SK-N-SH (cell line): ENCODE measurements at regions not wholly inside any gene's neighbourhood (a gene's known extent, or its start where the extent isn't known, plus 50 kb on each side); places are given as distances from the start of the nearest gene placed in this dataset.

Experiments used
- CTCF ChIA-PET: fragments of 300-600, 350-600 bp; formaldehyde crosslinking; extraction: SDS; loops from one replicate; lab custom pipeline; 2021; lab: Yijun Ruan, JAX
- POLR2A ChIA-PET: fragments of 350-600 bp; sonication (Branson Sonifier 250); formaldehyde crosslinking; extraction: SDS; loops from one replicate; lab custom pipeline; 2020; ENCODE audit warnings: antibody characterized with exemption, inconsistent platforms; lab: Yijun Ruan, JAX
- DNase-seq: peaks from one replicate; pipeline ENCODE4 v3.0.0; 2012
- H2AFZ ChIP-seq: fragments of 200-600 bp; sonication (generic); 2 replicates; pipeline ENCODE4 v1.8.1; 2016; ENCODE audit warnings: antibody characterized with exemption, mild to moderate bottlenecking, low read depth
- H3F3A ChIP-seq: fragments of 200-600 bp; sonication (generic); replicated peaks from 2 replicates; pipeline ENCODE3; 2016; ENCODE audit warnings: antibody characterized with exemption, mild to moderate bottlenecking; ENCODE audit not compliant: insufficient read depth
- H3K27ac ChIP-seq, 2 experiments: fragments of 200-500 bp in 1 of 2; fragments of 200-600 bp in 1 of 2; sonication (Bioruptor generic) in 1 of 2; sonication (generic), shearing (Covaris generic) in 1 of 2; 2 replicates each; pipeline versions ENCODE4 v1.5.1 to v1.6.1; 2014 to 2016; ENCODE audit warnings: low read depth in 2 of 2, inconsistent platforms in 1 of 2, low read length in 1 of 2, mild to moderate bottlenecking in 1 of 2, mixed read lengths in 1 of 2
- H3K27me3 ChIP-seq: fragments of 200-600 bp; sonication (generic), shearing (Covaris generic); 2 replicates; pipeline ENCODE4 v1.6.1; 2016; ENCODE audit warnings: mixed run types; ENCODE audit not compliant: insufficient read depth
- H3K36me3 ChIP-seq, 2 experiments: fragments of 200-500 bp in 1 of 2; fragments of 200-600 bp in 1 of 2; sonication (Bioruptor generic) in 1 of 2; sonication (generic) in 1 of 2; replicated peaks in 1 of 2; 2 replicates each; pipeline versions ENCODE3 to v1.5.1; 2014 to 2016; ENCODE audit warnings: low read length in 1 of 2, mild to moderate bottlenecking in 1 of 2; ENCODE audit not compliant: insufficient read depth in 2 of 2, control insufficient read depth in 1 of 2
- H3K4me1 ChIP-seq, 2 experiments: fragments of 200-500 bp in 1 of 2; fragments of 200-600 bp in 1 of 2; sonication (Bioruptor generic) in 1 of 2; sonication (generic), shearing (Covaris generic) in 1 of 2; 2 replicates each; pipeline versions ENCODE4 v1.5.1 to v1.6.1; 2014 to 2016; ENCODE audit warnings: low read depth in 1 of 2, low read length in 1 of 2, mixed run types in 1 of 2; ENCODE audit not compliant: insufficient read depth in 2 of 2, control insufficient read depth in 1 of 2
- H3K4me2 ChIP-seq: fragments of 200-600 bp; sonication (generic), shearing (Covaris generic); 2 replicates; pipeline ENCODE4 v1.6.1; 2017; ENCODE audit warnings: mixed run types
- H3K4me3 ChIP-seq, 2 experiments: fragments of 200-500 bp in 1 of 2; fragments of 200-600 bp in 1 of 2; sonication (Bioruptor generic) in 1 of 2; sonication (generic), shearing (Covaris generic) in 1 of 2; 2 replicates each; pipeline versions ENCODE4 v1.5.1 to v1.8.1; 2014 to 2016; ENCODE audit warnings: low read depth in 2 of 2, inconsistent platforms in 1 of 2, low read length in 1 of 2, mild to moderate bottlenecking in 1 of 2, mixed read lengths in 1 of 2, moderate library complexity in 1 of 2
- H3K79me2 ChIP-seq: fragments of 200-600 bp; sonication (generic); 2 replicates; pipeline ENCODE4 v1.8.1; 2017; ENCODE audit warnings: mild to moderate bottlenecking; ENCODE audit not compliant: insufficient read depth
- H3K9ac ChIP-seq: fragments of 200-600 bp; sonication (generic); 2 replicates; pipeline ENCODE4 v1.6.1; 2017; ENCODE audit warnings: mixed run types
- H3K9me2 ChIP-seq: fragments of 200-600 bp; sonication (generic); 2 replicates; pipeline ENCODE4 v1.6.1; 2017; ENCODE audit warnings: mixed run types
- H3K9me3 ChIP-seq: fragments of 200-600 bp; sonication (generic); 2 replicates; pipeline ENCODE4 v1.6.1; 2017; ENCODE audit warnings: mixed run types, mild to moderate bottlenecking, moderate library complexity
- H4K20me1 ChIP-seq: fragments of 200-600 bp; sonication (generic); 2 replicates; pipeline ENCODE4 v1.6.1; 2017; ENCODE audit warnings: mild to moderate bottlenecking, mixed run types; ENCODE audit not compliant: insufficient read depth
- CHD2 ChIP-seq: fragments of 150-350 bp; IDR thresholded peaks from 2 replicates; pipeline ENCODE4 v1.6.1; 2018; ENCODE audit warnings: low read length; ENCODE audit not compliant: partially characterized antibody
- ELF1 ChIP-seq: IDR thresholded peaks from 2 replicates; pipeline ENCODE4 v1.4.0; 2012
- EP300 ChIP-seq, 2 experiments: IDR thresholded peaks; 2 replicates each; pipeline versions ENCODE4 v1.4.0 to v1.6.1; 2012; ENCODE audit warnings: borderline replicate concordance in 1 of 2, low read depth in 1 of 2, low read length in 1 of 2
- EZH2phosphoT487 ChIP-seq: fragments of 200-600 bp; sonication (generic); IDR thresholded peaks from 2 replicates; pipeline ENCODE4 v1.6.1; 2017; ENCODE audit warnings: low read depth, mixed run types, mild to moderate bottlenecking, antibody characterized with exemption, moderate library complexity, borderline replicate concordance
- FOXJ3 ChIP-seq: sonication (generic); formaldehyde crosslinking; IDR thresholded peaks from 2 replicates; pipeline ENCODE4 v1.5.1; 2020; ENCODE audit warnings: mild to moderate bottlenecking, missing genetic modification reagents
- GABPA ChIP-seq: IDR thresholded peaks from 2 replicates; pipeline ENCODE4 v1.4.0; 2012; ENCODE audit warnings: low read depth, mild to moderate bottlenecking
- GATA2 ChIP-seq: sonication (generic); formaldehyde crosslinking; IDR thresholded peaks from 2 replicates; pipeline ENCODE4 v1.5.0; 2020; ENCODE audit warnings: mild to moderate bottlenecking, missing genetic modification reagents
- IRF3 ChIP-seq: fragments of 150-350 bp; IDR thresholded peaks from 2 replicates; pipeline ENCODE4 v1.6.1; 2016; ENCODE audit warnings: mild to moderate bottlenecking, low read depth, low read length
- JUND ChIP-seq: IDR thresholded peaks from 2 replicates; pipeline ENCODE4 v1.4.0; 2012
- MEF2A ChIP-seq: IDR thresholded peaks from 2 replicates; pipeline ENCODE4 v1.4.0; 2012; ENCODE audit warnings: low read depth, borderline replicate concordance
- MXI1 ChIP-seq: IDR thresholded peaks from 2 replicates; pipeline ENCODE4 v1.6.1; 2012; ENCODE audit warnings: mild to moderate bottlenecking, low read depth, low read length, improper control_type of control experiment
- NFIC ChIP-seq: IDR thresholded peaks from 2 replicates; pipeline ENCODE4 v1.4.0; 2012; ENCODE audit warnings: borderline replicate concordance
- PBX3 ChIP-seq: IDR thresholded peaks from 2 replicates; pipeline ENCODE4; 2012
- RAD21 ChIP-seq: IDR thresholded peaks from 2 replicates; pipeline ENCODE4 v1.6.1; 2012; ENCODE audit warnings: mild to moderate bottlenecking, low read length
- REST ChIP-seq: IDR thresholded peaks from 2 replicates; pipeline ENCODE4 v1.6.1; 2012; ENCODE audit warnings: mild to moderate bottlenecking, low read depth, low read length, moderate library complexity
- RFX5 ChIP-seq: IDR thresholded peaks from 2 replicates; pipeline ENCODE4 v1.6.1; 2012; ENCODE audit warnings: mild to moderate bottlenecking, improper control_type of control experiment, low read length
- SIN3A ChIP-seq: IDR thresholded peaks from 2 replicates; pipeline ENCODE4 v1.6.1; 2012; ENCODE audit warnings: low read depth, mild to moderate bottlenecking, low read length, moderate library complexity, borderline replicate concordance
- TAF1 ChIP-seq: IDR thresholded peaks from 2 replicates; pipeline ENCODE4 v1.6.1; 2012; ENCODE audit warnings: low read depth, mild to moderate bottlenecking, low read length, moderate library complexity, borderline replicate concordance
- TEAD4 ChIP-seq: IDR thresholded peaks from 2 replicates; pipeline ENCODE4 v1.4.0; 2012; ENCODE audit warnings: mild to moderate bottlenecking, borderline replicate concordance; ENCODE audit not compliant: insufficient read depth
- USF2 ChIP-seq: fragments of 150-350 bp; IDR thresholded peaks from 2 replicates; pipeline ENCODE4 v1.6.1; 2017; ENCODE audit warnings: antibody characterized with exemption, low read length, low read depth, borderline replicate concordance
- YY1 ChIP-seq: IDR thresholded peaks from 2 replicates; pipeline ENCODE4 v1.4.0; 2012; ENCODE audit warnings: low read depth, mild to moderate bottlenecking
- WGBS: methylation state at CpG from one replicate; pipeline ENCODE4 v1.1.6; 2017; ENCODE audit warnings: low lambda C conversion rate; 5-methylcytosine and 5-hydroxymethylcytosine counted together

- no peak overlapping the region for H3K27ac ChIP-seq
- DNase-seq: no peak
- no peaks in the 10 kb centered on the region for H3F3A ChIP-seq
- H3K4me2 ChIP-seq: no peak overlapping the region
- H3K27me3 ChIP-seq: no peaks in the 10 kb centered on the region
- H4K20me1 ChIP-seq: no peaks in the 10 kb centered on the region
- H3K9me3 ChIP-seq: no peaks in the 10 kb centered on the region
- no peak overlapping the region for H2AFZ ChIP-seq
- H3K4me1 ChIP-seq: peaks cover 0 to 10% of the 10 kb centered on the region in 2 experiments; a peak in 1 of 4 replicates
- CTCF ChIA-PET: no interaction called here
- H3K9me2 ChIP-seq: no peaks in the 10 kb centered on the region
- H3K9ac ChIP-seq: no peak overlapping the region
- H3K36me3 ChIP-seq: no peaks in the 10 kb centered on the region
- POLR2A ChIA-PET: no interaction called here
- H3K79me2 ChIP-seq: no peaks in the 10 kb centered on the region
- 65% methylated on average over 3 of the region's 3 CpGs for WGBS
- no peak for TF ChIP-seq USF2
- TF ChIP-seq FOXJ3: no peak
- no peak for TF ChIP-seq YY1
- no peak for TF ChIP-seq IRF3
- TF ChIP-seq TEAD4: no peak
- TF ChIP-seq RAD21: no peak
- TF ChIP-seq ELF1: no peak
- no peak for TF ChIP-seq NFIC
- TF ChIP-seq EZH2phosphoT487: no peak
- no peak for TF ChIP-seq EP300 (IDR thresholded peaks at IDR 0.05; ENCODE audit: borderline replicate concordance in 1 of 2, low read depth in 1 of 2, low read length in 1 of 2)
- no peak for TF ChIP-seq MXI1
- TF ChIP-seq TAF1: no peak
- no peak for TF ChIP-seq CHD2
- H3K4me3 ChIP-seq: no peak overlapping the region
Observed at GRCh38 chr21:39073063-39073462, 110.2 kb downstream of the PSMG1 start.

GRCh38 chr21:39072468-39072867, 110.8 kb downstream of the PSMG1 start:
- no peak overlapping the region for H3K4me3 ChIP-seq
- no peak for DNase-seq

More at GRCh38 chr21:39072468-39072867, 110.8 kb downstream of the PSMG1 start:
- ChIA-PET POLR2A (no interaction called here), CTCF (interaction anchor here (1.3 kb wide), 1 partner anchor 13 kb away, joined by 3 read pairs; no protein-coding TSS in a partner anchor)
- no peak overlapping the region for H3K4me2 ChIP-seq
- H3K36me3 ChIP-seq: no peaks in the 10 kb centered on the region
- H2AFZ ChIP-seq: no peak overlapping the region
- no peaks in the 10 kb centered on the region for H3K79me2 ChIP-seq
- H4K20me1 ChIP-seq: no peaks in the 10 kb centered on the region
- H3K27ac ChIP-seq: no peak overlapping the region
- no peaks in the 10 kb centered on the region for H3K27me3 ChIP-seq
- H3K9ac ChIP-seq: no peak overlapping the region
- TF ChIP-seq IRF3 (no peak), GABPA (no peak), EZH2phosphoT487 (no peak), TEAD4 (no peak), GATA2 (CRISPR knock-in tag) (no peak), MEF2A (no peak), RFX5 (no peak), MXI1 (no peak), PBX3 (no peak), REST (no peak), SIN3A (no peak), JUND (no peak)
- TF ChIP-seq, all 33 proteins: peak for 0
- H3K9me3 ChIP-seq: no peaks in the 10 kb centered on the region
- no peaks in the 10 kb centered on the region for H3K9me2 ChIP-seq
- H3F3A ChIP-seq: no peaks in the 10 kb centered on the region
- WGBS: 49% methylated on average over 2 of the region's 2 CpGs
- H3K4me1 ChIP-seq: peaks cover 0 to 10% of the 10 kb centered on the region in 2 experiments; a peak in 1 of 4 replicates
